GM12878 (cell line): ENCODE measurements at regions not wholly inside any gene's neighbourhood (a gene's known extent, or its start where the extent isn't known, plus 50 kb on each side); places are given as distances from the start of the nearest gene placed in this dataset.

ENCODE experiments used
- ASH2L ChIP-seq: fragments of 300-600, 200-600 bp; sonication (generic); IDR thresholded peaks from 2 replicates; pipeline ENCODE4 v1.6.1; 2017; ENCODE audit warnings: low read depth, mild to moderate bottlenecking, borderline replicate concordance
- BCL3 ChIP-seq: IDR thresholded peaks from 2 replicates; pipeline ENCODE4 v1.6.1; 2011; ENCODE audit warnings: borderline replicate concordance, low read depth, mild to moderate bottlenecking, moderate library complexity, low read length; ENCODE audit not compliant: insufficient read depth, poor library complexity, severe bottlenecking
- CREB1 ChIP-seq: IDR thresholded peaks from 2 replicates; pipeline ENCODE4 v1.6.1; 2012; ENCODE audit warnings: low read depth, mild to moderate bottlenecking, inconsistent platforms
- CREM ChIP-seq: IDR thresholded peaks from 2 replicates; pipeline ENCODE4 v1.6.1; 2014; ENCODE audit warnings: antibody characterized with exemption, low read depth
- E2F8 ChIP-seq: fragments of 450-650 bp; IDR thresholded peaks from 2 replicates; pipeline ENCODE4 v1.6.1; 2018; ENCODE audit warnings: mild to moderate bottlenecking, low read depth, moderate library complexity; ENCODE audit not compliant: partially characterized antibody
- IRF3 ChIP-seq: fragments of 450-650 bp; IDR thresholded peaks from 2 replicates; pipeline ENCODE4 v1.6.1; 2014; ENCODE audit warnings: mild to moderate bottlenecking
- IRF4 ChIP-seq: IDR thresholded peaks from 2 replicates; pipeline ENCODE4 v1.6.1; 2011; ENCODE audit warnings: low read depth, low read length
- NBN ChIP-seq: fragments of 450-650 bp; IDR thresholded peaks from 2 replicates; pipeline ENCODE4 v1.6.1; 2016
- NR2C2 ChIP-seq: IDR thresholded peaks from 2 replicates; pipeline ENCODE4 v1.6.1; 2011; ENCODE audit warnings: borderline replicate concordance, low read depth; ENCODE audit not compliant: control insufficient read depth, insufficient read length
- POLR2AphosphoS5 ChIP-seq: IDR thresholded peaks from 2 replicates; pipeline ENCODE4 v1.6.1; 2011; ENCODE audit warnings: mild to moderate bottlenecking, low read length, inconsistent platforms
- POU2F2 ChIP-seq: IDR thresholded peaks from 3 replicates; pipeline ENCODE4 v1.6.1; 2011; ENCODE audit warnings: low read depth, mild to moderate bottlenecking, low read length, borderline replicate concordance
- RELB ChIP-seq: fragments of 450-650 bp; IDR thresholded peaks from 2 replicates; pipeline ENCODE4 v1.6.1; 2017; ENCODE audit warnings: low read depth, mild to moderate bottlenecking, moderate library complexity
- SPI1 ChIP-seq: IDR thresholded peaks from 2 replicates; pipeline ENCODE4 v1.6.1; 2011; ENCODE audit warnings: low read depth, mild to moderate bottlenecking, low read length, moderate library complexity, borderline replicate concordance; ENCODE audit not compliant: insufficient read depth
- TARDBP ChIP-seq: IDR thresholded peaks from 2 replicates; pipeline ENCODE4 v1.6.1; 2016; ENCODE audit warnings: borderline replicate concordance
- ZNF24 ChIP-seq: fragments of 450-650 bp; IDR thresholded peaks from 2 replicates; pipeline ENCODE4 v1.6.1; 2017; ENCODE audit warnings: antibody characterized with exemption, mild to moderate bottlenecking

GRCh38 chr3:31247063-31247447, 285.7 kb upstream of the STT3B start (continued):
- TF ChIP-seq CREB1, result no peak
- no peak for TF ChIP-seq E2F8
- TF ChIP-seq ASH2L, result no peak
- no peak for TF ChIP-seq NR2C2
- peak; percentile 19; the same call in 1 of the 2 replicates for TF ChIP-seq NBN
- no peak for TF ChIP-seq IRF4
- TF ChIP-seq RELB, result 0 out of 2 replicates have a peak, but pooled peaks have one; percentile 25
- 0 out of 3 replicates have a peak, but pooled peaks have one; percentile 21 for TF ChIP-seq POU2F2
- TF ChIP-seq POLR2AphosphoS5, result 0 out of 2 replicates have a peak, but pooled peaks have one; percentile 28
- no peak for TF ChIP-seq SPI1
- no peak for TF ChIP-seq BCL3
- TF ChIP-seq TARDBP, result no peak
- no peak for TF ChIP-seq ZNF24
- no peak for TF ChIP-seq IRF3
- TF ChIP-seq CREM, result no peak
